Panc1 (cell line): ENCODE measurements at regions not wholly inside any gene's neighbourhood (a gene's known extent, or its start where the extent isn't known, plus 50 kb on each side); places are given as distances from the start of the nearest gene placed in this dataset.

Experiments
- ATAC-seq: fragments of 200-7000 bp; cut with Tn5 transposase; 2 replicates; pipeline ENCODE4 v1.9.1; 2020; ENCODE audit warnings: mild to moderate bottlenecking, moderate library complexity
- BruUV-seq: library from RNA; stranded (reverse); fragments of 400-500 nt; replicated peaks from 2 replicates; lab custom pipeline; 2021; lab: Mats Ljungman, UMichigan
- CTCF ChIA-PET: fragments of 300-600 bp; sonication (Branson Sonifier 250); formaldehyde crosslinking; loops from one replicate; lab custom pipeline; 2022; ENCODE audit warnings: antibody characterized with exemption; lab: Charles Lee
- POLR2A ChIA-PET: fragments of 300-600 bp; sonication (Branson Sonifier 250); formaldehyde crosslinking; loops from one replicate; lab custom pipeline; 2022; ENCODE audit warnings: antibody characterized with exemption; lab: Charles Lee
- DNase-seq: peaks from one replicate; pipeline ENCODE4 v3.0.0-alpha.2; 2010; ENCODE audit warnings: low read depth, low spot score
- H3K27ac ChIP-seq: 2 replicates; pipeline ENCODE4 v1.5.1; 2011; ENCODE audit warnings: mild to moderate bottlenecking, low read length, inconsistent platforms
- H3K27me3 ChIP-seq: fragments of 200-500 bp; sonication (Bioruptor generic); 2 replicates; pipeline ENCODE4 v1.6.0; 2014; ENCODE audit warnings: low read length, inconsistent platforms; ENCODE audit not compliant: control insufficient read depth, insufficient read depth
- H3K36me3 ChIP-seq: fragments of 200-500 bp; sonication (Bioruptor generic); 2 replicates; pipeline ENCODE4 v1.5.1; 2014; ENCODE audit warnings: inconsistent platforms, mild to moderate bottlenecking, low read length, moderate library complexity; ENCODE audit not compliant: control insufficient read depth, insufficient read depth
- H3K4me1 ChIP-seq: 2 replicates; pipeline ENCODE4 v1.5.1; 2011; ENCODE audit warnings: inconsistent platforms, mild to moderate bottlenecking, low read length, moderate library complexity; ENCODE audit not compliant: control insufficient read depth, insufficient read depth
- H3K4me3 ChIP-seq, 2 experiments: 2 replicates each; pipeline ENCODE4 v1.5.1; 2011 to 2012; ENCODE audit warnings: low read depth in 2 of 2, low read length in 2 of 2, mild to moderate bottlenecking in 2 of 2, inconsistent platforms in 1 of 2, moderate library complexity in 1 of 2
- H3K9me3 ChIP-seq: fragments of 200-500 bp; sonication (Bioruptor generic); 2 replicates; pipeline ENCODE4 v1.5.1; 2014; ENCODE audit warnings: low read depth, mild to moderate bottlenecking, inconsistent platforms, low read length, moderate library complexity; ENCODE audit not compliant: control insufficient read depth, insufficient read depth
- CTCF ChIP-seq: fragments of 450-650 bp; IDR thresholded peaks from 2 replicates; pipeline ENCODE4 v1.5.1; 2017; ENCODE audit warnings: mild to moderate bottlenecking
- POLR2AphosphoS5 ChIP-seq: IDR thresholded peaks from 2 replicates; pipeline ENCODE4 v1.6.1; 2012; ENCODE audit warnings: mild to moderate bottlenecking, low read depth, low read length, moderate library complexity
- REST ChIP-seq, 2 experiments: IDR thresholded peaks; 2 replicates each; pipeline ENCODE4 v1.6.1; 2011 to 2012; ENCODE audit warnings: low read depth in 2 of 2, control low read depth in 1 of 2, low read length in 1 of 2, mild to moderate bottlenecking in 1 of 2, moderate library complexity in 1 of 2; ENCODE audit not compliant: insufficient read depth in 1 of 2
- SIN3A ChIP-seq: IDR thresholded peaks from 2 replicates; pipeline ENCODE4 v1.6.1; 2012; ENCODE audit warnings: low read depth, mild to moderate bottlenecking, low read length, moderate library complexity, borderline replicate concordance; ENCODE audit not compliant: insufficient read depth
- TCF7L2 ChIP-seq: IDR thresholded peaks from 2 replicates; pipeline ENCODE4 v1.6.1; 2011; ENCODE audit warnings: mild to moderate bottlenecking, low read depth, low read length, inconsistent platforms
- in situ Hi-C: cut with HindIII; loops from 2 replicates; pipeline ENCODE4 v1.10.0; 2016; ENCODE audit warnings: low sequenced_read_pairs, low pct_unique_long_range_greater_than_20kb
- intact Hi-C: fragments of 100-400 bp; cut with micrococcal nuclease; formaldehyde crosslinking; loops from one replicate; pipeline ENCODE4 v1.10.0; 2022; ENCODE audit not compliant: unreplicated experiment

DNA sequence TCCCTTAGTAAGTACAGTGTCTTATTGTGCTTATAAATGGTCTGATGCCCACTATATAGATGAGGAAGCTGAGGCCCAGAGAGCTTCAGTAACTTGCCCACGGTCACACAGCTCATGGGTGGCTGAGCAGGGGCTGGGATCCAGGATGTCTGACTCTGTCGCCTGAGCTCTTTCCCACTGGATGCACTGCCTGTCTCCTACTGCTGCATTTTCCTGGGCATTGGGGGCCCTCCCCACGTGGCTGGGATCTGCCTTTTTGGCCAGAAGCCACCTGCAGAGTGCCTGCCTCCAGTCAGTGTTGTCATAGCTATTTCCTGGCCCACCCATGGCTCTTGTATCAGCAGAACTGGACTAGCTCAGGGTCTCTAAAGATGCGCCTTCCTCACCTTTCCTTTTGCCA lies 57.5 kb upstream of the TAMM41 start:
- Histone ChIP-seq H3K4me1 (no peaks in the 10 kb centered on the region), H3K36me3 (no peaks in the 10 kb centered on the region), H3K4me3 (no peak overlapping the region), H3K27me3 (no peaks in the 10 kb centered on the region), H3K27ac (no peak overlapping the region), H3K9me3 (no peaks in the 10 kb centered on the region)
- DNase-seq (no peak), ATAC-seq (no peak)
- no TSS peak for BruUV-seq
- POLR2A ChIA-PET, result no interaction called here
- intact Hi-C loops, result no loop called here
- CTCF ChIA-PET, result no interaction called here
- no peak for TF ChIP-seq REST (IDR thresholded peaks at IDR 0.05; ENCODE audit: insufficient read depth in 1 of 2, low read depth in 2 of 2, low read length in 1 of 2)
- no peak for TF ChIP-seq POLR2AphosphoS5
- no peak for TF ChIP-seq TCF7L2
- TF ChIP-seq SIN3A, result no peak
- no peak for TF ChIP-seq CTCF
- in situ Hi-C loops, result no loop called here

- BruUV-seq, result no TSS peak
- Histone ChIP-seq H3K4me3 (no peak overlapping the region), H3K9me3 (no peaks in the 10 kb centered on the region), H3K36me3 (no peaks in the 10 kb centered on the region), H3K27me3 (no peaks in the 10 kb centered on the region), H3K27ac (no peak overlapping the region), H3K4me1 (no peaks in the 10 kb centered on the region)
- ChIA-PET CTCF (no interaction called here), POLR2A (no interaction called here)
- in situ Hi-C loops (no loop called here), intact Hi-C loops (no loop called here)
- DNase-seq (no peak), ATAC-seq (no peak)
- TF ChIP-seq REST (IDR thresholded peaks at IDR 0.05; ENCODE audit: insufficient read depth in 1 of 2, low read depth in 2 of 2, low read length in 1 of 2), result no peak
- TF ChIP-seq POLR2AphosphoS5, result no peak
- no peak for TF ChIP-seq TCF7L2
- TF ChIP-seq CTCF, result no peak
- TF ChIP-seq SIN3A, result no peak
Observed at GRCh38 chr3:11906407-11906806, 59.7 kb upstream of the TAMM41 start.
